Type B pancreatic cell (in vitro differentiated cells): ENCODE measurements at regions not wholly inside any gene's neighbourhood (a gene's known extent, or its start where the extent isn't known, plus 50 kb on each side); places are given as distances from the start of the nearest gene placed in this dataset.
"Not testable (repeated sequence)": the region's sequence is repeated elsewhere in the genome, so short reads cannot be mapped to it uniquely, and the experiment has no call there.

Experiments used
- DNase-seq: peaks from one replicate; pipeline ENCODE4 v3.0.0; 2021; ENCODE audit warnings: mixed read lengths; ENCODE audit not compliant: unreplicated experiment; ENCODE audit errors: extremely low spot score
- H3K27ac Mint-ChIP-seq: 2 replicates; pipeline ENCODE4 v1.8.0; 2021; ENCODE audit warnings: mild to moderate bottlenecking, mixed read lengths
- H3K27me3 Mint-ChIP-seq: 2 replicates; pipeline ENCODE4 v1.8.0; 2021; ENCODE audit warnings: mixed read lengths
- H3K36me3 Mint-ChIP-seq: 2 replicates; pipeline ENCODE4 v1.8.0; 2021; ENCODE audit warnings: mixed read lengths
- H3K4me1 Mint-ChIP-seq: one replicate; pipeline ENCODE4 v1.8.0; 2021; ENCODE audit warnings: mixed read lengths; ENCODE audit not compliant: unreplicated experiment
- H3K4me3 Mint-ChIP-seq: 2 replicates; pipeline ENCODE4 v1.8.0; 2021; ENCODE audit warnings: mild to moderate bottlenecking, mixed read lengths
- H3K9me3 Mint-ChIP-seq: 2 replicates; pipeline ENCODE4 v1.8.0; 2021; ENCODE audit warnings: mixed read lengths

DNA sequence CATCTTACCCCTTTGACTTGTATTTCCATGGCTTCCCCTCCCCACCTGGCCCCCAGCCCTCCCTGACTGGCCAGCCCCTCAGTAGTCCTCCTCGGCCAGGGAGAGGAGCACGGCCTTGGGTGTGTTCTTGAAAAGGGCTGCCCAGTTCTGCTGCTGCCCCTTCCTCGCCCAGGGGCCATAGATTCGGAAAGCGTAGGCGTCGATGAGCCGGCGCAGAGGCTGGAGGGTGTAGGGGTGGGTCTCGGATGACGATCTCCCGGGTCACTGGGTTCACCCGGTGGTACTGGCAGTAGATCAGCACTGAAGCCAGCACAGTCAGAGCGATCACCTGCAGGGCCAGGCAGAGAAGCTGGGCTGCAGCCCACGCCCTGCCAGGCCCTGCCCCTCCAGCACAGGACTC, 71.7 kb downstream of the ZNF479 start:
- not testable (repeated sequence) for H3K36me3 Mint-ChIP-seq, H3K4me3 Mint-ChIP-seq, H3K27ac Mint-ChIP-seq, H3K9me3 Mint-ChIP-seq, DNase-seq, H3K27me3 Mint-ChIP-seq, H3K4me1 Mint-ChIP-seq

- H3K36me3 Mint-ChIP-seq, H3K4me3 Mint-ChIP-seq, H3K9me3 Mint-ChIP-seq, H3K27me3 Mint-ChIP-seq, H3K4me1 Mint-ChIP-seq, DNase-seq, H3K27ac Mint-ChIP-seq: not testable (repeated sequence)
Observed at GRCh38 chr7:57016341-57016740, 115.9 kb downstream of the ZNF479 start.

GRCh38 chr7:57013707-57014106, 118.5 kb downstream of the ZNF479 start:
- H3K36me3 Mint-ChIP-seq, result not testable (repeated sequence)

GRCh38 chr7:57012907-57013306, 119.3 kb downstream of the ZNF479 start:
- not testable (repeated sequence) for H3K36me3 Mint-ChIP-seq, H3K27ac Mint-ChIP-seq, H3K9me3 Mint-ChIP-seq, H3K4me3 Mint-ChIP-seq, H3K4me1 Mint-ChIP-seq, H3K27me3 Mint-ChIP-seq, DNase-seq

More at GRCh38 chr7:57013707-57014106, 118.5 kb downstream of the ZNF479 start:
- H3K27ac Mint-ChIP-seq, H3K4me3 Mint-ChIP-seq, H3K27me3 Mint-ChIP-seq, H3K9me3 Mint-ChIP-seq, DNase-seq, H3K4me1 Mint-ChIP-seq: not testable (repeated sequence)

- H3K4me1 Mint-ChIP-seq, DNase-seq, H3K4me3 Mint-ChIP-seq, H3K9me3 Mint-ChIP-seq, H3K27me3 Mint-ChIP-seq, H3K36me3 Mint-ChIP-seq, H3K27ac Mint-ChIP-seq: not testable (repeated sequence)
Observed at GRCh38 chr7:57009230-57009629, 123.0 kb downstream of the ZNF479 start.

DNA sequence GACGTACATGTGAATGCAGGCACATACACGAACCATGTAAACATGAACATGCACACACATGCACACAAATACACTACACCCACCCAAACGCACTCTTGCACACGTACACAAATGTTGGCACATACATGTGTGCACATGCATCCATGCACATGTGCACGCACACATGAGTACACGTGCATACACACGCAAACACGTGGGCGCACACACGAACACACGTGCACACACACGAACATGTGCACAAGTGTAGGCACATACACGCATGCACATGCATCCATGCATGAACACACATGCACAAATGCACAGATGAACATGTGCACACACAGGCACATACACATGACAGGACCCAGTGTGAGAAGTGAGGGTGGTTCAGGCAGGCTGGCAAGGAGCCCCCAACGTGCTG, 126.3 kb downstream of the ZNF479 start:
- H3K4me1 Mint-ChIP-seq, DNase-seq, H3K27ac Mint-ChIP-seq, H3K36me3 Mint-ChIP-seq, H3K9me3 Mint-ChIP-seq, H3K4me3 Mint-ChIP-seq, H3K27me3 Mint-ChIP-seq: not testable (repeated sequence)

DNA sequence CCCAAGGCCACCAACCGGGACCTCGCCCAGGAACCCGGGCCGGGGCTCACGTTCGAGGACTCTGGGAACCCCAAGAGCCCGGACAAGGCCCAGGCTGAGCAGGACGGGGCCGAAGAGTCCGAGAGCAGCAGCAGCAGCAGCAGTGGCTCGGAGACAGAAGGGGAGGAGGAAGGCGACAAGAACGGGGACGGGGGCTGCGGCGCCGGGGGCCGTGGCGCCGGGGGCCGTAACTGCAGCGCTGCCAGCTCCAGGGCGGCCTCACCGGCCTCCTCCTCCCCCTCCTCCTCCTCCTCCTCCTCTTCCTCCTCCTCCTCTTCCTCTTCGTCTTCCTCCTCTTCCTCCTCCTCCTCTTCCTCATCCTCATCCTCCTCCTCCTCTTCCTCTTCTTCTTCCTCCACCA, 128.4 kb downstream of the ZNF479 start:
- H3K27ac Mint-ChIP-seq, H3K36me3 Mint-ChIP-seq, H3K27me3 Mint-ChIP-seq, H3K4me3 Mint-ChIP-seq, DNase-seq, H3K9me3 Mint-ChIP-seq, H3K4me1 Mint-ChIP-seq: not testable (repeated sequence)

DNA sequence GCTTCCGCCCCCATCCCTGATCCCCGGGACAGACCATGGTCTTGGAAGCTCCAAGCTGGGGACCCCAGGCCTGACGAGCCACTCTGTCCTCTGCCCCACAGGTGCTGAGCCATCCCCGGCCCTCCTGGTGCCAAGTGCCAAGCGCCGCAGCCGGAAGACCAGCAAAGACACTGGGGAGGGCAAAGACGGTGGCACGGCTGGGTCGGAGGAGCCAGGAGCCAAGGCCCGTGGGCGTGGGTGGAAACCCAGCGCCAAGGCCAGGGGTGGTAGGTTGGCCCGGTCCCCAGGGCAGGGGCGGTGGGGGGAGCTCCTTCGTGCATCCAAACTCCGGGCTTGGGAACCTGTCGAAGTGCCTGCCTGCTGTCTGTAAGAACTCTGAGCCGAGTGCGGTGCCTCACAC, 130.3 kb downstream of the ZNF479 start:
- not testable (repeated sequence) for H3K36me3 Mint-ChIP-seq, DNase-seq, H3K27ac Mint-ChIP-seq, H3K4me1 Mint-ChIP-seq, H3K27me3 Mint-ChIP-seq, H3K9me3 Mint-ChIP-seq, H3K4me3 Mint-ChIP-seq

DNA sequence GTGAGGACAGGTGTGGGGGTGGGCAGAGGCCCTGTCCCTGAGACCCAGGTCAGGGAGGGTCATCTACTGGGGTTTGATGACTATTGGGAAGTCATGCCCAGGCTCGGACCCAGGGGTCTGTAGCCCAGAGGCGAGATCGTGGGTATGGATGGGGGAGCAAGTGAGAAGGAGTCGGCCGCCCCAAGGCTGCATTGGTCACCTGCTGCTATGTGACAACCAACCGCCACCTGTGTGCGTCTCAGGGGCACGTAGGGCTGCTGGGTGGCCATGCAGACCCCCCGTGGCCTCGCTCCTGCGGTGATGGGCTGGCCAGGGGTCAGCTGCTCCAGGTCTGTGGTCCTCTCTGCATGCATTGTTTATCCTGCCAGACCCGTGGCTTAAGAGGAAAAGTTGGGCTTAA, 138.5 kb downstream of the ZNF479 start:
- not testable (repeated sequence) for H3K9me3 Mint-ChIP-seq, H3K27me3 Mint-ChIP-seq, H3K27ac Mint-ChIP-seq, H3K36me3 Mint-ChIP-seq, DNase-seq, H3K4me1 Mint-ChIP-seq, H3K4me3 Mint-ChIP-seq

DNA sequence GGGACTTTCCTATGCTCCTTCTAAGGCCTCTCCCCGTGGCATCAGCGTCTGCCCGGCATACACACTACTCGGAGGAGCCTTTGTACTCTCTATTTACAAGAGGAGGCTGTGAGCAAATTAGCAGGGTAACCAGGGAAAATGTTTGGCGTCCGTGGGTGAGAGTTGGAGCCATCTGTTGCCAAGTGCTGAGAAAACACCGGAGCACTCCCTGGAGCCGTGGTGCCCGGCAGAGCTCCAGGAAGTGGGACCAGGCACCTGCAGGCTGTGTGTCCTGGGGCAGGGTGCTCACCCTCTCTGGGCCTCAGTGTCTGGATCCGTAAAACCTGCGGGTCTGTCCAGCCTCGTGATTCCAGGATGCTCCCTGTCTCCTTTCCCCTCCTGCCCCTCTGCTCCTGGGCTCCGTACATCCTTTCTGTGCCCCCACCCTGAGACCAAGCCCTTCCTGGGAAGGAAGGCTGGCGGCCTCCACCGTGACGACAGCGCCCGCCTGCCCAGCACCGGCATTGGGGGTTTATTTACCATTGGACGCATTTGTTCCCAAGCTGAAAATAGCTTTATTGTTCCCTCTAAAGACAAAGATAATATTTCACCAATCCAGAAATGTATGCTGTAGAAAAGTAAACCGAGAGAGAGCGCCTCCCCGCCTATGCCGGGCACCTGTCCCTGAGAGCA, 174.4 kb downstream of the ZNF479 start:
- H3K36me3 Mint-ChIP-seq, H3K9me3 Mint-ChIP-seq: not testable (repeated sequence)

DNA sequence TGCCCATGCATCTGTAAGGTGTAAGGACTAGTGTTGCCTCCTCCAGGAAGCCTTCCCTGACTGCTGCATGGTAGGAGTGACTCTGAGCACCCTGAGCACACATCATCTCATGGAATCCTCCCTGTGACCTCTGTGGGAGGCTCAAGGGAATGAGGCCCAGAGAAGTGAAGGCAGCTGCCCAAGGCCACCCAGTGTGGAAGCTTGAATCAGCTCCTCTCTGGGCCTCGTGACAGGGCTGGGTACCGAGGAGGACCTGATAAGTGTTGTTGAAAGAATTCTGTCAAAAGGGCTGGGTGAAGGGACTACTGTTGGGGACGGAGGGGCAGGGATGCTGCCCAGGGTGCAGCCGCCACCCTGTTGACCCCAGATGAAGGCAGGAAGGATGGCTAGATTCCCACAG, 175.2 kb downstream of the ZNF479 start:
- H3K9me3 Mint-ChIP-seq, H3K27me3 Mint-ChIP-seq, H3K36me3 Mint-ChIP-seq, H3K4me1 Mint-ChIP-seq, H3K4me3 Mint-ChIP-seq, H3K27ac Mint-ChIP-seq, DNase-seq: not testable (repeated sequence)

More for the DNA sequence above, 174.4 kb downstream of the ZNF479 start:
- H3K27me3 Mint-ChIP-seq, H3K27ac Mint-ChIP-seq, H3K4me3 Mint-ChIP-seq, H3K4me1 Mint-ChIP-seq, DNase-seq: not testable (repeated sequence)

DNA sequence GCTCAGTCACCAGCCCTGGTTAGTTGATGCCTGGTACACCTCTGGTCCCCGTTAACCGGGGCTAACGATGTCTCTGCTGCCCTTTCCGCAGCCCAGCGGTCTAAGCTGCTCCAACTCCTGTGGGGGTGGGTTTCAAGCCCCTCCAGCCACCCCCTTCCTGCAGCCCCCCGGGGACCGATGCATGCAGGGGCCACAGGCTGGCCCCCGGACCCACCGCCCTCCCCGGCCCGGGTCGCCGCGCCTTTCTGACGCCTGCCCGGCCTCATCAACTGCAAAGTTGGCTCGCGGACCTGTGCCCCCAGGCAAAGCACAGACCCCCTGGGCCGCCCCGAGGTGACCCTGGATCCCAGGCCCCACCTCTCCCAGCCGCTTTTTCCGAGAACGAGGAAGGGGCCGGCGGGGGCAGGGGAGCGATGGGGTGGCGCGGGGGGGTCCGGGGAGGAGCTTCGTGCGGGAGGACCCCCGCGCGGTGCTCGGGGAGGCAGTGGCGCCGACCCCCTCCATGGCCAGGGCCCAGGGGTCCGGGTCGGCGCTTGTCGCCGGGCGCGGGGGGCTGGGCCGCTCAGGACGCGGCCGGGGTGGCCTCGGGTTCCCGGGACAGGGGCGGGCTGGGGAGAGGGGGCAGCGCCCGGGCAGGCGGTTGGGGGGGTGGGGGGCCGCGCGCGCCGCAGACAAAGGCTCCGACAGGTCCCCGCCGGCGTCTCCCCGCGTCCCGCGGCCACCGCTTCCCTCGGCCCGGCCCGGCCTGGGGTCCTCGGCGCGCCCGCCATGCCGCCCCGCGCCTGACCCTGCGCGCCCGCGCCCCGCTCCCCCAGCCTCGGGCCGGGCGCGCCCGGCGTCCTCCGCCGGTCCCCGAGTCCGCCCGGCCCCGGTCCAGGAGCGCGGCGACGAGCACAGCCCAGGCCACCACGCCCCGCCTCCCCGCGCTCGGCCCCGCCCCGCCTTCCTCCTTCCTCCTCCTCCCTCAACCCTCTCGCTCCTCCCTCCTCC, 183.6 kb downstream of the ZNF479 start:
- H3K9me3 Mint-ChIP-seq, H3K4me1 Mint-ChIP-seq, DNase-seq, H3K4me3 Mint-ChIP-seq, H3K36me3 Mint-ChIP-seq, H3K27me3 Mint-ChIP-seq, H3K27ac Mint-ChIP-seq: not testable (repeated sequence)

DNA sequence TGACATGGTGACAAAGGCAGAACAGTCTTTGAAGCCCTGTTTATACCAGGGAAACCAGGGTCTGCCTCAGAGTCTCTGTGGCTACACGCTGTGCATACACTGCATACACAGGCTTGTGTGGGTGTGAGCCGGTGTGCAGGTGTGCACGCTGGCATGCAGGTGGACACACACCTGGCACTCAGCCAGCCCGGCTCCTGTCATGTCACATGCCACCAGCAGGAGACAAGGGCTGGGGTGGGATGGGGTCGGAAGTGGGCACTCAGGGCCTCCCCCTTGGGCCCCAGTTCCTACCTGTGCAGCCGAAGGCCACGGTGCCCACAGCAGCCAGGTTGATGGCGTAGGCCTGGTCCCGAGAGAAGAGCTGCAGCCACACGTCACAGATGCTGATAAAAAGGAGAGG, 192.2 kb downstream of the ZNF479 start:
- H3K27ac Mint-ChIP-seq, H3K4me1 Mint-ChIP-seq, H3K9me3 Mint-ChIP-seq, H3K36me3 Mint-ChIP-seq, H3K27me3 Mint-ChIP-seq, DNase-seq, H3K4me3 Mint-ChIP-seq: not testable (repeated sequence)

- not testable (repeated sequence) for H3K4me1 Mint-ChIP-seq, H3K27me3 Mint-ChIP-seq, H3K4me3 Mint-ChIP-seq, DNase-seq, H3K9me3 Mint-ChIP-seq, H3K27ac Mint-ChIP-seq, H3K36me3 Mint-ChIP-seq
Observed at GRCh38 chr7:56923892-56924291, 208.3 kb downstream of the ZNF479 start.
